Thoracic aorta (tissue), 2 donors: ENCODE measurements at regions not wholly inside any gene's neighbourhood (a gene's known extent, or its start where the extent isn't known, plus 50 kb on each side); places are given as distances from the start of the nearest gene placed in this dataset.
"Not testable (repeated sequence)": the region's sequence is repeated elsewhere in the genome, so short reads cannot be mapped to it uniquely, and the experiment has no call there.

Experiments used
- ATAC-seq: fragments of 150-250 bp; one replicate; pipeline ENCODE4 v1.8.0; 2017; ENCODE audit warnings: low read depth; ENCODE audit not compliant: insufficient number of reproducible peaks, low FRiP score
- DNase-seq: peaks from one replicate; pipeline ENCODE4 v3.0.0-alpha.2; 2020; ENCODE audit warnings: low spot score
- H3K27ac ChIP-seq, 2 donors: fragments of 200-600 bp; sonication (generic); 1 replicate in 1 of 2; 2 replicates in 1 of 2; pipeline ENCODE4 v1.5.1; 2016; ENCODE audit warnings: mild to moderate bottlenecking in 2 of 2, moderate library complexity in 2 of 2
- H3K27me3 ChIP-seq: fragments of 200-600 bp; sonication (generic); replicated peaks from 2 replicates; pipeline ENCODE4 v1.6.0; 2016; ENCODE audit warnings: mild to moderate bottlenecking; ENCODE audit not compliant: insufficient read depth
- H3K36me3 ChIP-seq: fragments of 200-600 bp; sonication (generic); one replicate; pipeline ENCODE4 v1.5.1; 2016
- H3K4me1 ChIP-seq, 2 donors: fragments of 200-600 bp; sonication (generic); 1 replicate in 1 of 2; 2 replicates in 1 of 2; pipeline versions ENCODE4 v1.5.1 to v1.6.0; 2016; ENCODE audit warnings: low read depth in 2 of 2, mild to moderate bottlenecking in 1 of 2; ENCODE audit not compliant: control insufficient read depth in 1 of 2
- H3K4me3 ChIP-seq: fragments of 200-600 bp; sonication (generic); 2 replicates; pipeline ENCODE4 v1.5.1; 2016; ENCODE audit warnings: mild to moderate bottlenecking
- H3K9me3 ChIP-seq: fragments of 200-600 bp; sonication (generic); 2 replicates; pipeline ENCODE4 v1.5.1; 2016
- TF ChIP-seq, protein P1 (sequence below): fragments of 200-600 bp; sonication (generic); IDR thresholded peaks from one replicate; pipeline ENCODE4 v1.5.1; 2019; ENCODE audit warnings: antibody characterized with exemption

DNA sequence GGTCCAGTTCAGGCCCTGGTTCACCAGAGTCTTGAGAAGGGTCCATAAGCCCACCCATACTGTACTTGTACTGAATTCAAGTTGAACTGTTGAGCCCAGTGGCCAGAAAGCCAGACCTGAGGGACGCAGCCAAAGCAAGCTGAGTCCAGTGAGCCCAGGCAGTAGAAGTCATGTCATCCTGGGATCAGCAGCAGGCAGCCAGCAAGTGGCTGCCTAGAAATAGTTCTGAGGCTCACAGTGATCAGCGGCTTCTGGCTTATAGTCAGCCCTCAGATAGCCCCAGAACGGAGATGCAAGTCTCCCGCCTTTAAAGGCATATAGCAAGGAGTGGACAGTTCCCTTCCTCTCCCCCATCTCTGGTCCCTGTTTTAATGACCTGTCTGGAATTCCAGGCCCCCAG, 347.1 kb downstream of the FBXW7 start:
- no peak for ATAC-seq
- Histone ChIP-seq H3K27me3 (no peaks in the 10 kb centered on the region), H3K4me3 (no peak overlapping the region), H3K9me3 (no peaks in the 10 kb centered on the region), H3K36me3 (no peaks in the 10 kb centered on the region), H3K4me1 (no peaks in the 10 kb centered on the region), H3K27ac (no peak overlapping the region)
- TF ChIP-seq, protein P1, sequence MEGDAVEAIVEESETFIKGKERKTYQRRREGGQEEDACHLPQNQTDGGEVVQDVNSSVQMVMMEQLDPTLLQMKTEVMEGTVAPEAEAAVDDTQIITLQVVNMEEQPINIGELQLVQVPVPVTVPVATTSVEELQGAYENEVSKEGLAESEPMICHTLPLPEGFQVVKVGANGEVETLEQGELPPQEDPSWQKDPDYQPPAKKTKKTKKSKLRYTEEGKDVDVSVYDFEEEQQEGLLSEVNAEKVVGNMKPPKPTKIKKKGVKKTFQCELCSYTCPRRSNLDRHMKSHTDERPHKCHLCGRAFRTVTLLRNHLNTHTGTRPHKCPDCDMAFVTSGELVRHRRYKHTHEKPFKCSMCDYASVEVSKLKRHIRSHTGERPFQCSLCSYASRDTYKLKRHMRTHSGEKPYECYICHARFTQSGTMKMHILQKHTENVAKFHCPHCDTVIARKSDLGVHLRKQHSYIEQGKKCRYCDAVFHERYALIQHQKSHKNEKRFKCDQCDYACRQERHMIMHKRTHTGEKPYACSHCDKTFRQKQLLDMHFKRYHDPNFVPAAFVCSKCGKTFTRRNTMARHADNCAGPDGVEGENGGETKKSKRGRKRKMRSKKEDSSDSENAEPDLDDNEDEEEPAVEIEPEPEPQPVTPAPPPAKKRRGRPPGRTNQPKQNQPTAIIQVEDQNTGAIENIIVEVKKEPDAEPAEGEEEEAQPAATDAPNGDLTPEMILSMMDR, result no peak
- DNase-seq, result no peak

DNA sequence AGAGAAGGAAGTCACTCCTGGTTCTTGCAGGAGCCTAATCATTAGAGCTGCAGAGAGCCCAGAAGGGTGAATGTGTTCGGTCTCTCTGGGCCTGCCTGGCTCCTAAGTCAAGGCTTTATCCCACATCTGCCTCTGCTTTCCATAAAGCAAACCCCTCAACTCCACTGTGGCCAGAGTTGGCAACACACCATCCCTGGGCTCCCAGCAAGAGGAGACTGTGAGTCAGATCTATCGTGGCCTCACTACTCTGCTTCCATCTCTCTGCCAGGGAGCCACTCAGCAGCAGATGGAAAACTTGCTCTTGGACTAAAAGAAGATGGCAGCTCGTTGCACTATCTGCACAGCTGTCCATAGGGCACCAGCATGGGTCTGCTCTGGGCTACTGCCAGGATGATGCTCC, 348.2 kb downstream of the FBXW7 start:
- no peak for ATAC-seq
- DNase-seq, result no peak

DNA sequence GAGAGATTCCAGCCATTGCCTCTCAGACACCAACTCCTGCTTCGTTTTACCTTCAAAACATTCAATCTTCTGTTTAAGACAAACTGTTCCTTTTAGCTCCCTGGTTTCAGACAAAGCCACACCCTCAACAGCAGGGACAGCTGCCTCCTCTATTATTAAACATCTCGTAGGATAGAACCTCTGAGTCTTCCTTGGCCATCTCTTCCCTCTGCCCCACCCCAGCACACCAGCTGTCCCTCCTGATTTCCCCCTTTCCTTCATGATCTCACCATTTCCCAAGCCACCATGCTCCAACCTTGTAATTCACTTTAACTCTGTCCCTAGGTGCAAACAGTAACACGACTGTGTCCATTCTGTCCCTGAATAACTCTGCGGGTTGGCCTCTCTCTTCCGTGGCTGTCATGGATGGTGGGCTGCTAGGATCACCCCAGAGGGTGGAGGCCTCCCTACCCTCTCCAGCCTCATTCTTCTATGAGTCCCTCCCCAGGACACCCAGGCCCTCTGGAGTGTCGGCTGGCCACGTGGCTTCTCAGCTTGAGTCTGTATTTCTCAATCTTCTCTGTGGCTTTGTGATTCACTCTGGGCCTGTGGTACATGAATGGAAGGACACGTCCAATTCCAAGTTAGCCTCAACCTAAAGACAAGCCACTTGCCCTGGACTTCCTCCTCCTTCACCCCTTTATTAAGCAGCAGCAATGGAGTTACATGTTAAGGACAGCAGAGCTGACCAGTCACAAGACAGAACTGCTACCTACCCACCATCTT, 349.9 kb downstream of the FBXW7 start:
- DNase-seq (no peak), ATAC-seq (no peak)
- Histone ChIP-seq H3K4me1 (no peaks in the 10 kb centered on the region), H3K36me3 (no peaks in the 10 kb centered on the region), H3K27me3 (no peaks in the 10 kb centered on the region), H3K27ac (no peak overlapping the region), H3K4me3 (no peak overlapping the region), H3K9me3 (no peaks in the 10 kb centered on the region)
- TF ChIP-seq, protein P1, result no peak

More for the DNA sequence above, 348.2 kb downstream of the FBXW7 start:
- no peaks in the 10 kb centered on the region for H3K36me3 ChIP-seq
- H3K4me1 ChIP-seq, result no peaks in the 10 kb centered on the region
- no peak overlapping the region for H3K4me3 ChIP-seq
- H3K27me3 ChIP-seq, result no peaks in the 10 kb centered on the region
- TF ChIP-seq, protein P1, result no peak
- no peaks in the 10 kb centered on the region for H3K9me3 ChIP-seq
- H3K27ac ChIP-seq, result no peak overlapping the region

DNA sequence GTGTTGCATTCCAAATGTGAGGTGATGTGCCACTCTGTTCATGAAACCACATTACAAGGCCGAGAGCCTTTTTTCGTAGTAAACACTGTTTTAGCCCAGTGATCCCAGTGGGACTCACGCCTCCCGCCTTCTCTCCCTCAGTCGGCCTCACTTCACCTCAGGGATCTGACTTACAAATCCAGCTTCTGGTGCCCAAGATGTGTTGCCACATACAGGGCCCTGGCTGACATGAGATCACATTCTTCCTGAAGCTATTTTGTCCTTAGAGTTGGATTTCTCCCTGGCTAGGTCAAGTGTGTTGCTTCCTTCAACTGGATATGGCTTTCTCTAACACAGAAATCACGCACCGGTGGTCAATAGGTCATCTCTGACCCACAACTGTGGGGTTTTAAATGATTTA, 354.7 kb downstream of the FBXW7 start:
- no peak for ATAC-seq
- H3K36me3 ChIP-seq, result no peaks in the 10 kb centered on the region
- no peaks in the 10 kb centered on the region for H3K9me3 ChIP-seq
- H3K4me1 ChIP-seq, result no peaks in the 10 kb centered on the region
- no peaks in the 10 kb centered on the region for H3K27me3 ChIP-seq
- DNase-seq, result no peak
- no peak overlapping the region for H3K4me3 ChIP-seq
- TF ChIP-seq, protein P1, result no peak
- no peak overlapping the region for H3K27ac ChIP-seq

DNA sequence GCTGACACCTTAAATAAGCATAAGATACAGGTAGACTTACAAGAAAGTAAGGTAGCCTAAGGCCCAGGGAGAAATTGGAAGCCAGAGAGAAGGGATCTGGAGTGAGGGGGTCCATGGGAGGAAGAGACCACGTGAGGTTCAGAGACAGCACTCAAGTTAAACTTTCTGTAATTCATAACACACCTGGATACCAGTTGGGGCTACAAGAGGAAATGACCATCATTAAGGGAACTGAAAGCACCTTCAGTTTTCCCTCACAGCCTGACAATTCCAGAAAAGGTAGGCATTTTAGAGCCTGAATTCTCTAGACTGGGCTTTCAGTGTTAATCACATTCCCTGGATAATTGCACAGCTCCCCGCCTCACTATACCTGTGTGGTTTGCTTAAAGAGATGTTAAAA, 355.5 kb downstream of the FBXW7 start:
- no peak overlapping the region for H3K4me3 ChIP-seq
- no peaks in the 10 kb centered on the region for H3K4me1 ChIP-seq
- DNase-seq, result no peak
- no peak overlapping the region for H3K27ac ChIP-seq
- H3K9me3 ChIP-seq, result no peaks in the 10 kb centered on the region
- TF ChIP-seq, protein P1, result no peak
- no peak for ATAC-seq
- H3K27me3 ChIP-seq, result no peaks in the 10 kb centered on the region
- no peaks in the 10 kb centered on the region for H3K36me3 ChIP-seq

DNA sequence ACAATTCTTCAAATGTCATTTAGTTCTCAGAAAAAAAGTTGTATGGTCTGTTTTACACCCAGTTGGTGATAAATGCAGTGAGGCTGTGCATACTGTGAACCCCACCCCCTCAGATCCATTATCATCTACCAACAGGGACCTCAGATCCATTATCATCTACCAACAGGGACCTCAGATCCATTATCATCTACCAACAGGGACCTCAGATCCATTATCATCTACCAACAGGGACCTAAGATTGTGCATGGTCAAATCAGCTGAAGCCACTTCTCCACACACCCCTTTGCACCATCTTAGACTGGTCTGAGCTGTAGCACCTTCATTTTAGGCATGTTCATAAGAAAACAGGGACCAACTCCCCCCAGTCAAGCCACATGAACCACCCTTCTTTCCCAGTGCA, 358.4 kb downstream of the FBXW7 start:
- H3K27ac ChIP-seq, H3K27me3 ChIP-seq, H3K9me3 ChIP-seq, H3K36me3 ChIP-seq, ATAC-seq, H3K4me1 ChIP-seq, DNase-seq, H3K4me3 ChIP-seq: not testable (repeated sequence)
